ENCODE measurements at regions not wholly inside any gene's neighbourhood (a gene's known extent, or its start where the extent isn't known, plus 50 kb on each side); places are given as distances from the start of the nearest gene placed in this dataset.

- Histone ChIP-seq H3K4me2 (ENCODE audit: extremely low read depth, insufficient read depth, low read length) (no peak overlapping the region), H3K4me1 (ENCODE audit: control insufficient read depth, extremely low read depth, insufficient read depth, low read length) (no peaks in the 10 kb centered on the region), H3K9ac (ENCODE audit: insufficient read depth, low read length) (no peak overlapping the region), H3K79me2 (ENCODE audit: control insufficient read depth, insufficient read depth, low read length) (no peaks in the 10 kb centered on the region), H3K27me3 (ENCODE audit: control insufficient read depth, insufficient read depth, low read length) (no peaks in the 10 kb centered on the region), H3K4me3 (replicated peaks in 1 of 4; ENCODE audit: control extremely low read depth in 1 of 4, insufficient read depth in 1 of 4, low read depth in 3 of 4, low read length in 4 of 4) (no peak overlapping the region), H4K20me1 (ENCODE audit: control insufficient read depth, extremely low read depth, insufficient read depth, low read length) (no peaks in the 10 kb centered on the region), H3K9me3 (ENCODE audit: control insufficient read depth, insufficient read depth, low read depth, low read length) (no peaks in the 10 kb centered on the region), H2AFZ (ENCODE audit: low read length) (no peak overlapping the region), H3K36me3 (ENCODE audit: control insufficient read depth, insufficient read depth, low read length) (no peaks in the 10 kb centered on the region), H3K27ac (ENCODE audit: insufficient read depth, low read length) (no peak overlapping the region)
- DNase-seq (ENCODE audit: low read depth in 2 of 2), result no peak
- TF ChIP-seq, protein P1, sequence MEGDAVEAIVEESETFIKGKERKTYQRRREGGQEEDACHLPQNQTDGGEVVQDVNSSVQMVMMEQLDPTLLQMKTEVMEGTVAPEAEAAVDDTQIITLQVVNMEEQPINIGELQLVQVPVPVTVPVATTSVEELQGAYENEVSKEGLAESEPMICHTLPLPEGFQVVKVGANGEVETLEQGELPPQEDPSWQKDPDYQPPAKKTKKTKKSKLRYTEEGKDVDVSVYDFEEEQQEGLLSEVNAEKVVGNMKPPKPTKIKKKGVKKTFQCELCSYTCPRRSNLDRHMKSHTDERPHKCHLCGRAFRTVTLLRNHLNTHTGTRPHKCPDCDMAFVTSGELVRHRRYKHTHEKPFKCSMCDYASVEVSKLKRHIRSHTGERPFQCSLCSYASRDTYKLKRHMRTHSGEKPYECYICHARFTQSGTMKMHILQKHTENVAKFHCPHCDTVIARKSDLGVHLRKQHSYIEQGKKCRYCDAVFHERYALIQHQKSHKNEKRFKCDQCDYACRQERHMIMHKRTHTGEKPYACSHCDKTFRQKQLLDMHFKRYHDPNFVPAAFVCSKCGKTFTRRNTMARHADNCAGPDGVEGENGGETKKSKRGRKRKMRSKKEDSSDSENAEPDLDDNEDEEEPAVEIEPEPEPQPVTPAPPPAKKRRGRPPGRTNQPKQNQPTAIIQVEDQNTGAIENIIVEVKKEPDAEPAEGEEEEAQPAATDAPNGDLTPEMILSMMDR (conservative IDR thresholded peaks at IDR 0.05 in 1 of 2, IDR thresholded peaks at IDR 0.05 in 1 of 2; ENCODE audit: low read depth in 1 of 2, low read length in 2 of 2), result no peak
- no peak for TF ChIP-seq EZH2 (IDR thresholded peaks at IDR 0.05; ENCODE audit: low read length, missing control alignments)
Measured at GRCh38 chr18:78882585-78882984, 97.0 kb upstream of the SALL3 start.

- DNase-seq (ENCODE audit: low read depth in 2 of 2), result no peak
- no peaks in the 10 kb centered on the region for H3K9me3 ChIP-seq (ENCODE audit: control insufficient read depth, insufficient read depth, low read depth, low read length)
- H3K4me1 ChIP-seq (ENCODE audit: control insufficient read depth, extremely low read depth, insufficient read depth, low read length), result no peaks in the 10 kb centered on the region
- no peaks in the 10 kb centered on the region for H3K27me3 ChIP-seq (ENCODE audit: control insufficient read depth, insufficient read depth, low read length)
- H4K20me1 ChIP-seq (ENCODE audit: control insufficient read depth, extremely low read depth, insufficient read depth, low read length), result no peaks in the 10 kb centered on the region
- no peak overlapping the region for H3K9ac ChIP-seq (ENCODE audit: insufficient read depth, low read length)
- H3K79me2 ChIP-seq (ENCODE audit: control insufficient read depth, insufficient read depth, low read length), result no peaks in the 10 kb centered on the region
- TF ChIP-seq EZH2 (IDR thresholded peaks at IDR 0.05; ENCODE audit: low read length, missing control alignments), result no peak
- TF ChIP-seq, protein P1 (conservative IDR thresholded peaks at IDR 0.05 in 1 of 2, IDR thresholded peaks at IDR 0.05 in 1 of 2; ENCODE audit: low read depth in 1 of 2, low read length in 2 of 2), result no peak
- no peak overlapping the region for H3K4me2 ChIP-seq (ENCODE audit: extremely low read depth, insufficient read depth, low read length)
- H3K4me3 ChIP-seq (replicated peaks in 1 of 4; ENCODE audit: control extremely low read depth in 1 of 4, insufficient read depth in 1 of 4, low read depth in 3 of 4, low read length in 4 of 4), result no peak overlapping the region
- no peaks in the 10 kb centered on the region for H3K36me3 ChIP-seq (ENCODE audit: control insufficient read depth, insufficient read depth, low read length)
- H2AFZ ChIP-seq (ENCODE audit: low read length), result no peak overlapping the region
- H3K27ac ChIP-seq (ENCODE audit: insufficient read depth, low read length), result no peak overlapping the region
Measured at GRCh38 chr18:78883501-78883900, 96.1 kb upstream of the SALL3 start.

DNA sequence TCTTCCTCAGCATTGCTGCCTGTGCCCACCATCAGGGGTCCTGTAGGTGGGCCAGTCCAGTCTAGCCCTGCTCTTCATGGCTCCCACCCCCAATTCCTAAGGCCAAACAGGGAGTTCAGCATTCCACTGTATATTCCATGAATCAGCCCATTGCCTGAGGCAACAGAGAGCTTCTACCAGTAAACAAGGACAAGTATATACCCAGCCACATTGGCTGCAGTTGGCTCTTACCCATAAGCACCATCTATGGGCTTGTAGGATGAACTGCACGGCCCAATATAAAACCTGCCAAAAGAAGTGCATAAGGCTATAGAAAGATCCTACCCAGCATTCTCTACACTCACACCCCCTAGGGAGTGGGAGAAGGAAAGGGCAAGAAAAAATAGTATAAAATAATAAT is 95.1 kb upstream of the SALL3 start:
- TF ChIP-seq, protein P1 (conservative IDR thresholded peaks at IDR 0.05 in 1 of 2, IDR thresholded peaks at IDR 0.05 in 1 of 2; ENCODE audit: low read depth in 1 of 2, low read length in 2 of 2), result no peak
- TF ChIP-seq EZH2 (IDR thresholded peaks at IDR 0.05; ENCODE audit: low read length, missing control alignments), result no peak
- DNase-seq (ENCODE audit: low read depth in 2 of 2), result no peak
- Histone ChIP-seq H4K20me1 (ENCODE audit: control insufficient read depth, extremely low read depth, insufficient read depth, low read length) (no peaks in the 10 kb centered on the region), H3K36me3 (ENCODE audit: control insufficient read depth, insufficient read depth, low read length) (no peaks in the 10 kb centered on the region), H3K27me3 (ENCODE audit: control insufficient read depth, insufficient read depth, low read length) (no peaks in the 10 kb centered on the region), H3K4me1 (ENCODE audit: control insufficient read depth, extremely low read depth, insufficient read depth, low read length) (no peaks in the 10 kb centered on the region), H3K27ac (ENCODE audit: insufficient read depth, low read length) (no peak overlapping the region), H3K9me3 (ENCODE audit: control insufficient read depth, insufficient read depth, low read depth, low read length) (no peaks in the 10 kb centered on the region), H3K79me2 (ENCODE audit: control insufficient read depth, insufficient read depth, low read length) (no peaks in the 10 kb centered on the region), H3K4me2 (ENCODE audit: extremely low read depth, insufficient read depth, low read length) (no peak overlapping the region), H3K9ac (ENCODE audit: insufficient read depth, low read length) (no peak overlapping the region), H2AFZ (ENCODE audit: low read length) (no peak overlapping the region), H3K4me3 (replicated peaks in 1 of 4; ENCODE audit: control extremely low read depth in 1 of 4, insufficient read depth in 1 of 4, low read depth in 3 of 4, low read length in 4 of 4) (no peak overlapping the region)

Data from fibroblast of lung (primary cell).